Heart left ventricle (tissue), 13 donors: ENCODE measurements at regions not wholly inside any gene's neighbourhood (a gene's known extent, or its start where the extent isn't known, plus 50 kb on each side); places are given as distances from the start of the nearest gene placed in this dataset.

Experiments used
- POLR2A ChIP-seq, 2 donors: fragments of 450-650 bp; IDR thresholded peaks; one replicate each; pipeline ENCODE4 v1.6.1; 2017; ENCODE audit warnings: antibody characterized with exemption in 2 of 2, mild to moderate bottlenecking in 2 of 2, moderate library complexity in 2 of 2
- TF ChIP-seq, protein P1 (sequence below), 12 donors: fragments of 200-600 bp; sonication (generic) in 4 of 12; IDR thresholded peaks; one replicate each; pipeline versions ENCODE4 v1.5.0 to v1.8.0; 2018 to 2022; ENCODE audit warnings: antibody characterized with exemption in 12 of 12, mild to moderate bottlenecking in 5 of 12
- donor health status: ischemic (EF 13 %, LVEDD 7.1; RV severe dilation, severe dysfunction).
- donor health status: DM: no; HTN: yes; CAD: no.
- donor health status: DM: no; HTN: no; CAD: no.
- donor health status: ischemic (EF 25% LVEDD 6.9; RV normal size, moderate dysfunction).
- donor health status: ischemic (EF 25% LVEDD 5.7; RV mildly dilated, moderate dysfunction).
- donor health status: ischemic (EF 35%, LVEDD 5.7; RV mildly dilated, moderate dysfunction).
- donor health status: nonischemic (EF 11% LVEDD 7.7; RV severe dilation, severe dysfunction).
- donor health status: DM: yes; HTN: yes; CAD: no.
- donor health status: PGD.
- donor health status: ischemic (EF 29% LVEDD 5.4; RV normal size, mild dysfunction).
- donor health status: nonischemic (EF 23%, LVEDD 6.1; RV moderate dilation, normal function).

DNA sequence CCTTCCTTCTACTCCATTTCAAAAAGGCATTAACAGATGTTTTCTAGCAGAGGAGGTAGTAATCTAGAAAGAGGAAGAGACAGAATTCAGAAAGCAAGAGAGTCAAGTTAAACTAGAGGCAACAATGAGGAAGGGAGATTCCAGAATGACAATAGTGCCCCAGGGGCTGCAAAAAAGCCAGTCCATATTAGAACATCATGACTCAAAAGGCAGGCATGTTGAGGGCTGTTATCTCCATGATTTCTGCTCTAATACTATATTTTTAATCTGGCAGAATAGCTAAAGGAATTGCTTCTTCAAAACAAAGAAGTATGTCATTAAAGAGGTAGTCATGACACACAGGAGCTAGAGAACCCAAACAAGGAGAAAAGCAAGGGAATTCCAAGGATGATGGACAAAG is 599.6 kb downstream of the INHBA start:
- TF ChIP-seq, protein P1, sequence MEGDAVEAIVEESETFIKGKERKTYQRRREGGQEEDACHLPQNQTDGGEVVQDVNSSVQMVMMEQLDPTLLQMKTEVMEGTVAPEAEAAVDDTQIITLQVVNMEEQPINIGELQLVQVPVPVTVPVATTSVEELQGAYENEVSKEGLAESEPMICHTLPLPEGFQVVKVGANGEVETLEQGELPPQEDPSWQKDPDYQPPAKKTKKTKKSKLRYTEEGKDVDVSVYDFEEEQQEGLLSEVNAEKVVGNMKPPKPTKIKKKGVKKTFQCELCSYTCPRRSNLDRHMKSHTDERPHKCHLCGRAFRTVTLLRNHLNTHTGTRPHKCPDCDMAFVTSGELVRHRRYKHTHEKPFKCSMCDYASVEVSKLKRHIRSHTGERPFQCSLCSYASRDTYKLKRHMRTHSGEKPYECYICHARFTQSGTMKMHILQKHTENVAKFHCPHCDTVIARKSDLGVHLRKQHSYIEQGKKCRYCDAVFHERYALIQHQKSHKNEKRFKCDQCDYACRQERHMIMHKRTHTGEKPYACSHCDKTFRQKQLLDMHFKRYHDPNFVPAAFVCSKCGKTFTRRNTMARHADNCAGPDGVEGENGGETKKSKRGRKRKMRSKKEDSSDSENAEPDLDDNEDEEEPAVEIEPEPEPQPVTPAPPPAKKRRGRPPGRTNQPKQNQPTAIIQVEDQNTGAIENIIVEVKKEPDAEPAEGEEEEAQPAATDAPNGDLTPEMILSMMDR (IDR thresholded peaks at IDR 0.05): no peak
- no peak for TF ChIP-seq POLR2A (IDR thresholded peaks at IDR 0.05)
